CD4-positive, CD25-positive, alpha-beta regulatory T cell (primary cell): ENCODE measurements at regions not wholly inside any gene's neighbourhood (a gene's known extent, or its start where the extent isn't known, plus 50 kb on each side); places are given as distances from the start of the nearest gene placed in this dataset.
A peak's percentile ranks its signal among the peaks of the same experiment; 100 is the strongest.

ENCODE experiments used
- ATAC-seq, 2 donors: fragments of 150-1000 bp; cut with Tn5 transposase; one replicate each; pipeline ENCODE4 v1.10.0; 2021; ENCODE audit warnings: low read depth in 2 of 2, moderate number of reproducible peaks in 2 of 2, moderate library complexity in 1 of 2
- DNase-seq, 3 donors: peaks; one replicate each; pipeline versions ENCODE4 v3.0.0 to v3.0.0-alpha.2; 2012 to 2022; ENCODE audit warnings: mixed read lengths in 1 of 3
- H3K27ac ChIP-seq: one replicate; pipeline ENCODE4 v1.7.0; 2013; ENCODE audit warnings: mild to moderate bottlenecking, low read length; ENCODE audit not compliant: insufficient read depth, poor library complexity, severe bottlenecking
- H3K27me3 ChIP-seq: one replicate; pipeline ENCODE4 v1.7.0; 2013; ENCODE audit warnings: low read length; ENCODE audit not compliant: control insufficient read depth, insufficient read depth
- H3K36me3 ChIP-seq: one replicate; pipeline ENCODE4 v1.7.0; 2013; ENCODE audit warnings: mild to moderate bottlenecking, low read length, moderate library complexity; ENCODE audit not compliant: control insufficient read depth, insufficient read depth
- H3K4me1 ChIP-seq: 2 replicates; pipeline ENCODE4 v1.7.0; 2013; ENCODE audit warnings: mild to moderate bottlenecking, low read length; ENCODE audit not compliant: insufficient read depth, control insufficient read depth, poor library complexity, severe bottlenecking
- H3K4me3 ChIP-seq: one replicate; pipeline ENCODE4 v1.7.0; 2013; ENCODE audit warnings: low read depth, mild to moderate bottlenecking, low read length, moderate library complexity
- H3K9me3 ChIP-seq, 2 experiments: 1 replicate in 1 of 2; 2 replicates in 1 of 2; pipeline ENCODE4 v1.7.0; 2013; ENCODE audit warnings: low read length in 2 of 2, mild to moderate bottlenecking in 1 of 2, moderate library complexity in 1 of 2; ENCODE audit not compliant: control insufficient read depth in 2 of 2
- H3K27ac Mint-ChIP-seq, 3 donors: one replicate each; pipeline ENCODE4 v1.8.0; 2020 to 2022; ENCODE audit warnings: mild to moderate bottlenecking in 3 of 3, mixed read lengths in 3 of 3, moderate library complexity in 2 of 3
- H3K27me3 Mint-ChIP-seq: one replicate; pipeline ENCODE4 v1.8.0; 2022; ENCODE audit warnings: mild to moderate bottlenecking, mixed read lengths
- H3K36me3 Mint-ChIP-seq: one replicate; pipeline ENCODE4 v1.8.0; 2020; ENCODE audit warnings: mixed read lengths
- H3K4me1 Mint-ChIP-seq, 4 donors: one replicate each; pipeline ENCODE4 v1.8.0; 2020 to 2022; ENCODE audit warnings: mixed read lengths in 4 of 4, mild to moderate bottlenecking in 1 of 4
- H3K4me3 Mint-ChIP-seq, 4 donors: one replicate each; pipeline ENCODE4 v1.8.0; 2020 to 2022; ENCODE audit warnings: mild to moderate bottlenecking in 4 of 4, mixed read lengths in 4 of 4, moderate library complexity in 3 of 4
- H3K9me3 Mint-ChIP-seq, 7 donors: one replicate each; pipeline ENCODE4 v1.8.0; 2020 to 2022; ENCODE audit warnings: mixed read lengths in 7 of 7, mild to moderate bottlenecking in 3 of 7, moderate library complexity in 2 of 7

GRCh38 chr3:177679568-177680471 is 482.5 kb upstream of the TBL1XR1 start:
- ATAC-seq, result peak; percentile 71 to 77
- no peaks in the 10 kb centered on the region for H3K27me3 Mint-ChIP-seq
- peaks cover 16 to 25% (median 22%) of the 10 kb centered on the region in 4 donors for H3K4me1 Mint-ChIP-seq
- Histone ChIP-seq H3K27ac (no peak overlapping the region), H3K36me3 (no peaks in the 10 kb centered on the region), H3K9me3 (no peaks in the 10 kb centered on the region), H3K4me1 (peaks cover 7% of the 10 kb centered on the region), H3K4me3 (peak overlapping the region; percentile 27), H3K27me3 (no peaks in the 10 kb centered on the region)
- H3K9me3 Mint-ChIP-seq, result no peaks in the 10 kb centered on the region
- H3K4me3 Mint-ChIP-seq, result peak overlapping the region in 1 of 4 donors; percentile 14
- peak overlapping the region; percentile 1 to 51 (median 44) for H3K27ac Mint-ChIP-seq
- no peaks in the 10 kb centered on the region for H3K36me3 Mint-ChIP-seq
- peak in 2 of 3 donors; percentile 4 to 77 for DNase-seq

GRCh38 chr3:177680472-177680821 is 483.2 kb upstream of the TBL1XR1 start:
- no peaks in the 10 kb centered on the region for H3K9me3 Mint-ChIP-seq
- Histone ChIP-seq H3K4me1 (peaks cover 7% of the 10 kb centered on the region), H3K4me3 (no peak overlapping the region), H3K36me3 (no peaks in the 10 kb centered on the region), H3K9me3 (no peaks in the 10 kb centered on the region), H3K27ac (no peak overlapping the region), H3K27me3 (no peaks in the 10 kb centered on the region)
- peaks cover 16 to 25% (median 22%) of the 10 kb centered on the region in 4 donors for H3K4me1 Mint-ChIP-seq
- H3K36me3 Mint-ChIP-seq, result no peaks in the 10 kb centered on the region
- H3K4me3 Mint-ChIP-seq, result no peak overlapping the region
- no peaks in the 10 kb centered on the region for H3K27me3 Mint-ChIP-seq
- ATAC-seq (no peak), DNase-seq (no peak)
- peak overlapping the region in 1 of 3 donors; percentile 51 for H3K27ac Mint-ChIP-seq

GRCh38 chr3:177681156-177681555 is 483.9 kb upstream of the TBL1XR1 start:
- no peaks in the 10 kb centered on the region for H3K9me3 ChIP-seq
- DNase-seq (no peak), ATAC-seq (no peak)
- peaks cover 7% of the 10 kb centered on the region for H3K4me1 ChIP-seq
- Mint-ChIP-seq H3K4me3 (no peak overlapping the region), H3K9me3 (no peaks in the 10 kb centered on the region), H3K4me1 (peaks cover 15 to 25% (median 22%) of the 10 kb centered on the region in 4 donors), H3K36me3 (no peaks in the 10 kb centered on the region), H3K27me3 (no peaks in the 10 kb centered on the region), H3K27ac (peak overlapping the region in 1 of 3 donors; percentile 23)
- no peaks in the 10 kb centered on the region for H3K27me3 ChIP-seq
- no peak overlapping the region for H3K4me3 ChIP-seq
- H3K36me3 ChIP-seq, result no peaks in the 10 kb centered on the region
- no peak overlapping the region for H3K27ac ChIP-seq

- ATAC-seq (no peak), DNase-seq (no peak)
- no peaks in the 10 kb centered on the region for H3K27me3 ChIP-seq
- H3K27ac Mint-ChIP-seq, result peak overlapping the region in 2 of 3 donors; percentile 23 to 38
- peaks cover 7% of the 10 kb centered on the region for H3K4me1 ChIP-seq
- H3K36me3 ChIP-seq, result no peaks in the 10 kb centered on the region
- no peak overlapping the region for H3K4me3 Mint-ChIP-seq
- H3K27ac ChIP-seq, result no peak overlapping the region
- no peaks in the 10 kb centered on the region for H3K9me3 ChIP-seq
- no peaks in the 10 kb centered on the region for H3K36me3 Mint-ChIP-seq
- peaks cover 12 to 25% (median 22%) of the 10 kb centered on the region in 4 donors for H3K4me1 Mint-ChIP-seq
- no peak overlapping the region for H3K4me3 ChIP-seq
- H3K27me3 Mint-ChIP-seq, result no peaks in the 10 kb centered on the region
- H3K9me3 Mint-ChIP-seq, result no peaks in the 10 kb centered on the region
These were observed 484.6 kb upstream of the TBL1XR1 start for GRCh38 chr3:177681852-177682251.

GRCh38 chr3:177683586-177683985 is 486.3 kb upstream of the TBL1XR1 start:
- no peaks in the 10 kb centered on the region for H3K36me3 Mint-ChIP-seq
- H3K27ac Mint-ChIP-seq, result peak overlapping the region in 1 of 3 donors; percentile 10
- Histone ChIP-seq H3K4me3 (no peak overlapping the region), H3K27ac (no peak overlapping the region), H3K9me3 (no peaks in the 10 kb centered on the region), H3K27me3 (no peaks in the 10 kb centered on the region), H3K36me3 (no peaks in the 10 kb centered on the region), H3K4me1 (peaks cover 7% of the 10 kb centered on the region)
- H3K4me1 Mint-ChIP-seq, result peaks cover 9 to 25% (median 22%) of the 10 kb centered on the region in 4 donors
- DNase-seq (no peak), ATAC-seq (no peak)
- H3K4me3 Mint-ChIP-seq, result no peak overlapping the region
- H3K27me3 Mint-ChIP-seq, result no peaks in the 10 kb centered on the region
- H3K9me3 Mint-ChIP-seq, result no peaks in the 10 kb centered on the region

- no peaks in the 10 kb centered on the region for H3K36me3 Mint-ChIP-seq
- Histone ChIP-seq H3K27ac (no peak overlapping the region), H3K4me1 (no peaks in the 10 kb centered on the region), H3K4me3 (no peak overlapping the region), H3K9me3 (no peaks in the 10 kb centered on the region), H3K27me3 (no peaks in the 10 kb centered on the region), H3K36me3 (no peaks in the 10 kb centered on the region)
- ATAC-seq, result no peak
- no peaks in the 10 kb centered on the region for H3K27me3 Mint-ChIP-seq
- no peaks in the 10 kb centered on the region for H3K9me3 Mint-ChIP-seq
- no peak for DNase-seq
- no peak overlapping the region for H3K27ac Mint-ChIP-seq
- H3K4me1 Mint-ChIP-seq, result peaks cover 0 to 12% (median 6%) of the 10 kb centered on the region in 4 donors
- no peak overlapping the region for H3K4me3 Mint-ChIP-seq
These were observed 489.4 kb upstream of the TBL1XR1 start for GRCh38 chr3:177686671-177687070.

- H3K9me3 Mint-ChIP-seq, result peaks cover 0 to 2% (median 0%) of the 10 kb centered on the region in 7 donors
- Histone ChIP-seq H3K36me3 (no peaks in the 10 kb centered on the region), H3K9me3 (no peaks in the 10 kb centered on the region), H3K4me3 (no peak overlapping the region), H3K27me3 (no peaks in the 10 kb centered on the region), H3K27ac (no peak overlapping the region), H3K4me1 (no peaks in the 10 kb centered on the region)
- H3K4me1 Mint-ChIP-seq, result peaks cover 0 to 7% (median under 1%) of the 10 kb centered on the region in 4 donors
- no peak for DNase-seq
- no peaks in the 10 kb centered on the region for H3K36me3 Mint-ChIP-seq
- no peaks in the 10 kb centered on the region for H3K27me3 Mint-ChIP-seq
- no peak overlapping the region for H3K4me3 Mint-ChIP-seq
- no peak overlapping the region for H3K27ac Mint-ChIP-seq
- ATAC-seq, result no peak
These were observed 490.0 kb upstream of the TBL1XR1 start for GRCh38 chr3:177687291-177687690.

GRCh38 chr3:177688152-177688551 is 490.9 kb upstream of the TBL1XR1 start:
- Histone ChIP-seq H3K9me3 (no peaks in the 10 kb centered on the region), H3K4me1 (no peaks in the 10 kb centered on the region), H3K27me3 (no peaks in the 10 kb centered on the region), H3K4me3 (no peak overlapping the region), H3K36me3 (no peaks in the 10 kb centered on the region), H3K27ac (no peak overlapping the region)
- ATAC-seq (no peak), DNase-seq (no peak)
- peaks cover 0 to under 1% (median 0%) of the 10 kb centered on the region in 4 donors for H3K4me1 Mint-ChIP-seq
- peaks cover 0 to 2% (median 0%) of the 10 kb centered on the region in 7 donors for H3K9me3 Mint-ChIP-seq
- no peak overlapping the region for H3K4me3 Mint-ChIP-seq
- no peaks in the 10 kb centered on the region for H3K36me3 Mint-ChIP-seq
- no peaks in the 10 kb centered on the region for H3K27me3 Mint-ChIP-seq
- H3K27ac Mint-ChIP-seq, result no peak overlapping the region
